GM21786 (cell line): ENCODE measurements at regions not wholly inside any gene's neighbourhood (a gene's known extent, or its start where the extent isn't known, plus 50 kb on each side); places are given as distances from the start of the nearest gene placed in this dataset.

ENCODE experiments used
- ATAC-seq: cut with Tn5 transposase; IDR thresholded peaks from one replicate; pipeline ENCODE4 v1.9.1; 2021; ENCODE audit not compliant: unreplicated experiment

DNA sequence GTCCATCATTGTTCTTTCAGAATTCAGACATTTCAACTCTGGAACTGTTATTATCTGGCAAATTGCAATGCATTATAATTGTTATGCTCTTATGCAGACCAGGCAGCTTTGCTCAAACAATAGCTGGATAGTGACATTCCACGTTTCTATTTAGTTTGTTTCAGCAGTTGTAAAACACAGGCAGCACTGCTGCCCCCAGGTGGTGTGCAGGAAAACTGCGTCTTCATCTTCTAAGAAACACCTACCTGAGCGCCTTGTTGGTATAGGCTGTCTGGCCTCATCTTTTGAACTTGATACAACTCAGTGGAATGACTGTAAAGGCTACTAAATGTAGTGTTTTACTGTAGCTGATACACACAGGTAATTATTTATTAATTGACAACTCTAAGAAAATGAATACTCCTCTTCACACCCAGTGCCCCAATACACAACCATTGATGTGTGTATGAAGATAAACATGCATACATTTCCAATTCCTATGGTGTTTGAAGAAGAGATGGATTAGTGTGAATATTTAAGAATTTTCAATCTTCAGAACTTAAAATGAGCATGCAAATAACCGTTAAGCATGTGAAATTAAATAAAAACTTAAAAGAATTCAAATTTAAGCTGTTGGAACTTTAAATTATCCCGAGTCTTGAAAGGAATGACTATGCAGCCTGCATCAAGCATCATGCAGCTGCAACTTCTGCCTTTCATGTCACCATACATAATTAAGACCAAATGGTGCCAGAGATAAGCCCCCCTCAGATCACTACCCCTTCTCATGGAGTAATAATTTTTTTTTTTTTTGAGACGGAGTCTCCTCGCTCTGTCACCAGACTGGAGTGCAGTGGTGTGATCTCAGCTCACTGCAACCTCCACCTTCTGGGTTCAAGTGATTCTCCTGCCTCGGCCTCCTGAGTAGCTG, 85.6 kb downstream of the CD8B2 start:
- no peak for ATAC-seq

DNA sequence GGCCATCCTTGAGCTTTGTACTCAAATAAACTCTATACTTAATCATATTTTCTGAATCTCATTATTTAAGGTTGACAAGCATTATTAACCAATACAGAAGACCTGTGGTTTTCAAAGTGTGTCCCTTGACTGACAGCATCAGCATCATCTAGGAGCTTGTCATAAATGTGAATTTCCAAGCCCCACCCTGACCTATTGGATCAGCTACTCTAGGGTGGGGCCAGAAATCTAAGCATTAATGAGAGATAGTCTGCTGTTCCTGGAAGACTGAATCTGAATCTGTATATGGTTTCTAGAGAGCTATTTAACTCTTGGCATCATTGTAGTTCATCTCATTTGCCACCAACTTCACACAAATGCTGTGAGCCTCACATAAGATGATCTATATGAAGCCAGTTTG, 86.6 kb downstream of the CD8B2 start:
- ATAC-seq: no peak

DNA sequence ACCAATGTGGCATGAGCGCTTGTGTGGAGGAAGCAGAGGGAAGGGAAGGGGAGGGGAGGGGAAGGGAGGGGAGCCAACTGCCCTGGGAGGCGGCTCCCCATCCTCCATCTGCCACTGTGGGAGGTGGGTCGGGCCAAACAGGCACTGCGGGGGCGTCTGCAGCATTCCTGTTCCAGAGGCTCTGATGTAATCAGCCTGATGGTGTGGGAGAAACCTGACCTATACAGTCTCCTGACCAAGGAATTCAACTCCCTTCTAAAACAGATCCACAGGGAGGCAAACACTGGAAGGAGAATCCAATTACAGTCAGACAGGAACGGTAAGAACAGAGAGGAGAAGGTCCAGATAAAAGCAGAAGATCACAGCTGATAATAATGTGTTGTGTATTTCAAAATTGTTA, 88.8 kb downstream of the CD8B2 start:
- ATAC-seq: no peak

DNA sequence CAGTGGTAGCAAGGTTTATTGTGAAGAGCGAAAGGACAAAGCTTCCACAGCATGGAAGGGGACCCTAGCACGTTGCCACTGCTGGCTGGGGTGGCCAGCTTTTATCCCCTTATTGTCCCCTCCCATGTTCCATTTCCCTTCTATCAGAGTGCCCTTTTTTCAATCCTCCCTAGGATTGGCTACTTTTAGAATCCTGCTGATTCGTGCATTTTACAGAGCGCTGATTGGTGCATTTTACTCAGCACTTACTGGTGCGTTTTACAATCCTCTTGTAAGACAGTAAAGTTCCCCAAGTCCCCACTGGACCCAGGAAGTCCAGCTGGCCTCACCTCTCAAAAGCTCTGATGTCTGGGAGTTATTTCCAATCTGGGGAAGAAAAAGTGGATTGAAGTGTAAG, 90.1 kb downstream of the CD8B2 start:
- ATAC-seq: no peak

DNA sequence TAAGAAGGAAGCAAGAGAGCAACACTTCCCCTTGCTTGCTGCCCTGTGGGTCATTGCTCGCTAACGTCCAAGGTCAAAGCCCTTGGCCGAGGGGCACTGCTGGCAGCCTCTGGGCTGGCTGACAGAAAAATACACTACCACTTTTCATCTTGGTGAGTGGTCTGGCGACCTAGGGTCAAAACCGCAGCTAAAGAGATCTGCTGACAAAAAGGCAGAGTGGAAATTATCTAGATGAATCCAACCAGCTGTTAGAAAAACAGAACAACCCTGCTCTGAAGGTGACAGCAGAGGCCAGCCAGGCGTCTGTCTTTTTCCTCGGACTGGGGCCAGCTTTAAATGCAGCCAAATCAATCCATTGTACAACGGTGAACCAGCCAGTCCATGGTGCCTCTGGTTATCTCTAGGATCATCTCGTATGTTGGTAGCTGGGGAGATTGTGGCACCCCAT, 92.6 kb downstream of the CD8B2 start:
- no peak for ATAC-seq

DNA sequence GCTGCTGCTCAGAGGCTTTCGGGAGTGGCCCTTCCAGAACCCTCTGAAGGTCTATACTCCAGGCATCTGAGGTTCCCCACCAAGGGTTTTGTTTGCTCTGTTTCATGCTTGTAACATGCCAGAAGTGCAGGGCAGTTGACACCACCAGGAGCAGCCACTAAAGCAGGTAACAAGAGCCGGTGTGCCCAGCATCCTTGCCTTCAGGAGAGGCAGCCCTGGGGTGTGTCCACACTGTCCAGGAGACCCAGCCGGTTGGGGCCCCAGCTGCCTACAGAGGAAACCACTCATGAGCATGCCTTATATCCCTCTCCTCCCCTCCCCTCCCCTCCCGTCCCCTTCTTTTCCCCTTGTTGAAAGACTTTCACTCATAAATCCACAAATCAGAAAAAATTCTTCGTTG, 93.1 kb downstream of the CD8B2 start:
- ATAC-seq: no peak

DNA sequence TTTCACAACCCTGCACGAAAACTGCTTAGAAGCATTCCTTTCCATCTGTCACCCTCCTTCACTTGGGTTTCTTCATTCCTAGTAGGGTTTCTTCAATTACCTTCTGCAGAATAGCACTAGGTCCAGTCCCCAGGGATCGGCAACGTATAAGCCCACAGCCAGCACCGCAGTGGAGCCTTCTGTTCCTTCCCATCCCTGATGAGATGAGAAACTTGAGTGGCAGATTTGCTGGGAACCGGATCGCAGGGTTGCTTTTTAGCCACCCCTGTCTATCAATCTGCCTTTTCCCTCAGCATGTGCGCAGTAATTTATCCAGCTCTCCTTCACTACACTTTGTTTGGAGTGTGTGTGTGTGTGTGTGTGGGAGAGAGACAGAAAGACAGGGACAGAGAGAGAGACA, 94.2 kb downstream of the CD8B2 start:
- no peak for ATAC-seq

DNA sequence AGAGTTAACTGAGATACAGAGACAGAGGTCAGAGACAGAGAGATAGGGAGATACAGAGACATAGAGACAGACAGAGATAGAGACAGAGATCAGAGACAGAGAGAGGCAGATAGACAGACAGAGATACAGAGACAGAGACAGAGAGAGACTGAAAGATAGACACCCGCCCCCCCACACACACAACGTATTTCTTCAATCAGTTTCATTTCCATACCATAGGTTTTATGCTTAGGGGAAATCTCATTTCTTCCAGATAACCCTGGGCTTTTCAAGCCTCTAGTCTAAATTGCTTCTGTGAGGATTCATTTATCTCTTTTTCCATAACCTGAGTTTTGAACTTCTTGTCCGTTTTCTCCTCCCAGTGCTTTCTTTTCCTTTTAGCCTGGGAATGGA, 94.6 kb downstream of the CD8B2 start:
- ATAC-seq: no peak

DNA sequence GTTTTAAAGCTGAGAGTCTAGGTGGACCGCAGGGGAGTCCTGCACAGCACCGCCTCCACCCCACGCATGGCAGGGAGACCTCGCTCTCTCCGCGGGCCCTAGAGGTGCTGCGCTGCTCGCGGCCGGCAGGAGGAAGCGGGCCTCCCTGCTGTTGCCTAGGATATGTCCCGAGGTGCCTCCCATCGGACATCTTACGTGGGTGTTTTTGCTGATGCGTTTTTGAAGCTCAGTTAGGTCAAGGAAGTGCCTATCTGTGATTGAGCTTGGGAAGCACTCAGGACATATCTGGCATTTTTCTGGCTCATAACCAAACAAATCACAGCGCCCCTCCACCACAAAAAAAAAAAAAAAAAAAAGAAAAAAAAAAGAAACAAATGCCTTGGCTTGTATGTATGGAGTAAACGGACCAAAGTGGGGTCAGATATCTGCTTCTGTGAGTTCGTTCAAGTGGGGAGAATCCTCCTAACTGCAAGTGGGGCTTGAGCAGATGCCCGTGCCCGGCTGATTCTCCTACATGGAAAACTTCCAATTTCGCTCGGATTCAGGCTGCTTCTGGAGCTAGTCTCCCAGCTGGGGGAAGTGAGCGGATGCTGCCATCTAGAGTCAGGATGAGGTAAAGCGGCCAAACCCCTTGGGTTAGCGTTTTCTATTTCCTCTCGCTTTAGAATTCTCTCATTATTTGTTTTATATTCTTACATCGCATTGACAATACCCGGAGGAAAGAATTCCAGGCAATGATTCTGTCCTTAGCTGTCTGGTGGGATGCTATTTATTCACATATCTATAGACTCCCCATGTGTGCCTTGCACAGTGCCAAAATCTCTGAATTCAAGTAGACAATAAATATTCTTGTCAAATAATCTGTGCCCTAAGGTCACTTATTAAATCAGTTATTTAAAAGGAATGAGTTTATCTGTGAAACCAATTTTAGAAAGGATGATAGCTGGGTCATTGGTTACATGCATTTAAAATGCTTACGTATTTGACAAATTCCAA, 95.3 kb downstream of the CD8B2 start:
- ATAC-seq: peak; percentile 70

DNA sequence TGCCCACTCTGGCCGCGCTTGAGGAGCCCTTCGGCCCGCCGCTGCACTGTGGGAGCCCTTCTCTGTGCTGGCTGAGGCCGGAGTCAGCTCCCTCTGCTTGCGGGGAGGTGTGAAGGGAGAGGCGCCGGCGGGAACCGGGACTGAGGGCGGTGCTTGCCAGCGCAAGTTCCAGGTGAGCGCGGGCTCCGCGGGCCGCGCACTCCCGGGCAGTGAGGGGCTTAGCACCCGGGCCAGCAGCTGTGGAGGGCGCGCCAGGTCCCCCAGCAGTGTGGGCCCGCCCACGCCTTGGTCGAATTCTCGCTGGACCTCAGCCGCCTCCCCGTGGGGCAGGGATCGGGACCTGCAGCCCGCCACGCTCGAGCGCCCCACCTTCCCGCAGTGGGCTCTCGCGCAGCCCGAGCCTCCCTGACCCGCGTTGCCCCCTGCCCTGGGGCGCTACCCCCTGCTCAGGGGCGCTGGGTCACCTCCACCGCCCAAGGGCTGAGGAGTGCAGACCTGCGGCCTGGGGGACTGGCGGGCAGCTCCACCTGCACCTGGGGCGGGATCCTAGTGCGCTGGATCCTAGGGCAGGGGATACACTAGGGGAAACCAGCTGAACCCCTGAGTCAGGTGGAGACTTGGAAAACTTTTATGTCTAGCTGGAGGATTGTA, 97.3 kb downstream of the CD8B2 start:
- ATAC-seq: no peak

DNA sequence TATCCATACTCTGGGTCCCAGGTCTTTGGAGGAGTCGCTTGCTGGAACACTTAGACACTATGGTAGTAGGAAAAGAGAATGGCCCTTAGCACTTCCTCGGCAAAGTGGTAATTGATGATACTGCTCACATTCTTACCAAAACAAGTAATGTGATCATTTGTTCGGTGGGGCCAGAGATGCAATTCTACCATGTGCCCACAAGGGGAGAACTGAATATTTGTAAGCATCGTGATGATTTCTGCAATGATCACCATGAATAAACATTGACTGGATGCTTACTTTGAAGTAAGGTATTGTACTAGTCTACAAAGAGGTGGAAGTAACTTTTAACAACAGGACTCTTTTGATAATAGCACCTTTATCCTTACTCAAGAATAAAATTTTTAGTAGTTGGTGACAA, 109.7 kb downstream of the CD8B2 start:
- no peak for ATAC-seq

DNA sequence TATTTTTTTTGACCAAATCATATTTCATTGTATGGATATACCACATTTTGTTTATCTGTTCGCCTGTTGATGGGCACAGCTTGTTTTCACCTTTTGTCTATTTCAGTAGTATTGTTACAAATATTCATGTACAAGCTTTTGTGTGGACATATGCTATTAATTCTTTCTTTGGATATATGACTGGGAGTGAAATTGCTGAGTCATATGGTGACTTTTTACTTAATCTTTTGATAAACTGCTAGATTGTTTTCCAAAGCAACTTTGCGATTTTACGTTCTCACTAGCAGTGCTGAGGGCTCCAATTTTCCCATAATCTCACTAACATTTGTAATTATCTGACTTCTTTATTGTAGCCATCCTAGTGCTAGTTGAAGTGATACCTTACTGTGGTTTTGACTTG, 112.4 kb downstream of the CD8B2 start:
- no peak for ATAC-seq

DNA sequence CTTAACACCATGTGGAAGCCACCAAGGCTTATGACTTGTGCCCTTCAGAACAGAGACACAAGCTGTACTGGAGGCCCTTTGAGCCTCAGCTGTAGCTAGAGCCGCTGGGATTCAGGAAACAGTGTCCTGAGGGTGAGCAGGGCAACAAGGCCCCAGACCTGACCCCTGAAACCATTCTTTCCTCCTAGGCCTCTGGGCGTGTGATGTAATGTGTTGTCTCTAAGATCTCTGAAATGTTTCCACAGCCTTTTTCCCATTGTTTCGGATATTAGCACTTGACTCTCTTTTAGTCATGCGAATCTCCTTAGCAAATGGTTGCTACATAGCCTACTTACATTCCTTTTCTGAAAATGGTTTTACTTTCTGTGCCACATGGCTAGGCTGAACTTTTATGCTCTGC, 114.9 kb downstream of the CD8B2 start:
- ATAC-seq: no peak

DNA sequence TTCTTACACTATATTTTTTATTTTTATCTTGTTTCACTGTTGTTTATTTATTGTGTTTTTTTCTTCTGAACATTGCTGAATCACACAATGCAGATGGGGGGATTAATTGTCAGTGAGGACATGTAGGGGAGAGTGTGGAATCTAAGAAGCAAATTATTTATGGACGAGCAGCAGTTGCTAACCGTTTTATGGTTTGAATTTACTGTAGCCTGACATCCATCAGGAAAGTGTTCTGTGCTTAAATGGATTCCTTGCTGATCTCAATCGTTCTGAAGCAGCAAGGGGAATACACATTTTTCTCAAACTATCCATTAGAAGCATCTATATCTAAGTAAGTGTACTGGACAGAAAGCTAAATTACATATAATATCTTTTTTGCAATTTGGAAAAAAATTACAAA, 119.5 kb downstream of the CD8B2 start:
- ATAC-seq: no peak

DNA sequence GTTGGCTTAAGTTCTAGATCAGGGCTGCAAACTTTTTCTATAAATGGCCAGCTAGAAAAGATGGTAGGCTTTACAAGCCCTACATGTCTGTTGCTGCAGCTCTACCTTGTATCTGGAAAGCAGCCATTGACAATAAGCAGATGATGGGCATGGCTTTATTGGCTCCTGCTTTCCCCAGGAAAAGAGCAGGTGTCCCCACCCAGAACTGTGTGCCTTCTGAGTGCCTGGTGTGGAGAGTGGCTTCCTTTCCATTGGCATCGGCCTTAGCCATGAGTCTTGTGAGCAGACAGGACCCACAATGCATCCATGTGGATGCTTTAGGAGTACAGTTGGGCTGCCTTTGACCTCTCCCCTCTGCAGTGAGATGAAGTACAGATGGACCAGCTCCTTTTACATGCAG, 120.2 kb downstream of the CD8B2 start:
- no peak for ATAC-seq

DNA sequence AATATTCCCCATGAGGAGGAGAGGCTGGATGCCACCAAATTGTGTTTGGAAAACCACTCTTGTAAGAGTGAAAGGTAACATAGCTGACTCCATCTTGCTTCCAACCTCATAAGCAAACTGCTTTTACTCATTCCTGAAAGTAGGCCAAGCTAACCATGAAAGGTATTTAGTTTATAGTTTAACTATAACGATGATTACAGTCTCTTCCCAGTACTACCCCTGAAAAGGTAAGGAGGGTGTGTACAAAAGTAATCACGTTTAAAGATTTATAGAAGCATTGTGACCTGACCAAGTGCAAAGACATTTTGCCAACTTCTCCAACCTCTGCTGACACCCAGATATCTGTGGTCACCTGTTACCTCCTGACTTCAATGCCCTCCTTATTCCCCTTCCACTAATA, 122.6 kb downstream of the CD8B2 start:
- ATAC-seq: no peak

DNA sequence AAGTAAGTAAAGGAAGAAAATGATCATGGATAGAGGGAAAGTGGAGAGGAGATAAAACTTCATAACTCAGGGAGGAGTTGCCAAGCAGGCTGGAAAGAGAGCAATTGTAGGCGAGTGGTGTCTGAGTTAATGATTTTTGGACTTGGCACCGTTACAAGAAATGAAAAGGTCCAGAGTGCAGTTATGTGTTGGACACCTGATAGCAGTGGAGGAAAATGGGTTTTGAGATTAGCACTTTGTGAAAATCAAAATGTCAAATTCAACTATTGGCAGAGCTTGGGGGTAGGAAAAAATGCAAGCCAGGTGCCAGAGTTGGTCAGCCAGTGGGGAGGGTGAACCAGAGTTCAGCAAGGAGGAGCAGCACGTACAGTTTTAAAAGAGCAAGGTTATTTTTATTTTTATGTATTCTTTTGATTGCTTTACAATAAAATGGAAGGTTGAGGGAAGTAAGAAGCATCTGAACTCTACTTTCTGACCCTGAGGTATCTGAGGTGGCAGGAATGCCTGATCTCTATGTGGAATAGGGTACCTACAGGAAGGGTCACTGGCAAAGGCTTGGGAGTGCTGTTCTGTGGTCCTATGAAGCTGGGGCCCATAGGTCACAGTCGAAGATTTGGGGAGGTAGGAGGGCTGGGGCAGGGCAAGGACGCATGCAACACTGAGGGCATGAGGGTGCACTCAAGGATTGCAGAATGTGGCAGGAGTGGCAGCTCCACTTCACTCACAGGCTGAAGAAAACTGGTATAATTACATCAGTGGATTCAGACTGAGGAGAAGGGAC, 127.5 kb downstream of the CD8B2 start:
- ATAC-seq: no peak

DNA sequence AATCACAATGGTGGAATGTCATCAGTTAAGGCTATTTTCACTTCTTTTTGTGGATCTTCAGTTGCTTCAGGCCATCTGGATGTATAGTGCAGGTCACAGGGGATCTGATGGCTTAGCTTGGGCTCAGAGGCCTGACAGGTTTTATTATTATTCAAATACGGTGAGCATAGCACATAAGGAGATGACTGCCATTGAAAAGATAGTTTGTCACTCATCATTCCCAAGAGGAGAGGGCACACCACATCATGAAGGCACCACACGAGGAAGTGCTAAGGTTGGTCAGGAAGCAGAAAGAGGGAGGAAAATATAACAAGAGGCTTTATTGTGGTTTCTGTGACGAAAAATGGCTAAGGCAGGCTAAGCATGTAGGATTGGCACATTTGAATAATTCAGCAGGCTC, 131.4 kb downstream of the CD8B2 start:
- no peak for ATAC-seq

DNA sequence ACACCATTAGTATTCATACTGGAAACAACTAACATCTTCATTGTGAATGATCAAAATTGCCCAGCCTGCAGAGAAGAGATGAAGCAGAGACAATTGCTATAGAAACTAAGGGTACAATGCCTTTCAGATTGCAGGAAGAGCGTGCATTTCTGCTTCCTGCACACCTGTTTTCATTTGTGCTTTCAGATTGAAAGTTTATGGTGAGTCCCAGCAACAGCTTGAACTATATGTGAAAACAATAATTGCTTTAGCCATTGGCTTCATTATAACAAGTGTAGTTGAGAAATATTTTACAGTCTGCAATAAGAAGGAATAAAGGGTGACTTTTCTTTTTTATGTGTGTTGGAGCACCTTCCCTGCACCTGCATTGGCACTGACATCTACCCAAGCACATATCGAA, 136.3 kb downstream of the CD8B2 start:
- ATAC-seq: no peak

DNA sequence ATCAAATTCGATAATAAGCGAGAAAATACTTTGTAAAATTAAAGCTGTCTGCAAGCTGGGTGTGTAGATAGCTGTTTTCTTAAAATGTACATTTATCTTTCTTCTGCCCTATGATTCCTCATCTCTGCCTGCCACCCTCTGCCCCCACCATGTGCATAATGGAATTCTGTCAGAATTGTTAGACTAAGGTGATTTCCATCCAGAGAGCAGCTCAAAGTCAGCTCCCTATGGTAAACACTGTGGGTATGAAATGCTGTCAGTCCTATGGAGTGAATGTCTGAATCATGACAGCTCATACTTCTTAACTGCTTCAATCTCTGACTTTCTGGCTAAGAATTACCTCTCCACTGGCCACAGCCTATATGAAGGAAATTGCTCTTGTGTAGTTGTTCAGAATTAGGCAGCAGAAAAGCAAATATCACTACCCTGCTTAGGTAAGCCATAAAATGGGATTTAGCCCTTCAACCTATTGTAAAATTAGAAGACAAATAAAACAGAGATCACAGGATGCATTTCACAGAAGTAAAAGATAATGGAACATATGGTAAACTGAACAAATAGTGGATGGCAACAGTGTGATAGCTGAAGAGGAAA, 137.7 kb downstream of the CD8B2 start:
- no peak for ATAC-seq
